ENCODE measurements at regions not wholly inside any gene's neighbourhood (a gene's known extent, or its start where the extent isn't known, plus 50 kb on each side); places are given as distances from the start of the nearest gene placed in this dataset.
"Not testable (repeated sequence)": the region's sequence is repeated elsewhere in the genome, so short reads cannot be mapped to it uniquely, and the experiment has no call there.

- no peak for DNase-seq
Observed at GRCh38 chr3:5035113-5035512, 55.9 kb downstream of the BHLHE40 start.

- no peak for DNase-seq
Observed at GRCh38 chr3:5035692-5036391, 56.6 kb downstream of the BHLHE40 start.

- DNase-seq, result no peak
Observed at GRCh38 chr3:5036392-5036766, 57.1 kb downstream of the BHLHE40 start.

- no peak for DNase-seq
Observed at GRCh38 chr3:5036858-5037257, 57.6 kb downstream of the BHLHE40 start.

GRCh38 chr3:5039585-5039984, 60.3 kb downstream of the BHLHE40 start:
- no peak for DNase-seq

- DNase-seq, result no peak
Observed at GRCh38 chr3:5041315-5041714, 62.1 kb downstream of the BHLHE40 start.

GRCh38 chr3:5045961-5046360, 66.7 kb downstream of the BHLHE40 start:
- DNase-seq, result no peak

- DNase-seq, result no peak
Observed at GRCh38 chr3:5047764-5048419, 68.7 kb downstream of the BHLHE40 start.

- no peak for DNase-seq
Observed at GRCh38 chr3:5051772-5052171, 70.3 kb upstream of the ARL8B start.

GRCh38 chr3:5052247-5052646, 69.8 kb upstream of the ARL8B start:
- DNase-seq, result no peak

- no peak for DNase-seq
Observed at GRCh38 chr3:5053021-5053831, 68.9 kb upstream of the ARL8B start.

- no peak for DNase-seq
Observed at GRCh38 chr3:5054098-5054497, 68.0 kb upstream of the ARL8B start.

- not testable (repeated sequence) for DNase-seq
Observed at GRCh38 chr3:5054579-5054978, 67.5 kb upstream of the ARL8B start.

GRCh38 chr3:5055357-5056110, 66.6 kb upstream of the ARL8B start:
- no peak for DNase-seq

GRCh38 chr3:5056111-5056391, 66.0 kb upstream of the ARL8B start:
- DNase-seq, result no peak

GRCh38 chr3:5057272-5057671, 64.8 kb upstream of the ARL8B start:
- no peak for DNase-seq

- peak; percentile 63 for DNase-seq
Observed at GRCh38 chr3:5057857-5058324, 64.2 kb upstream of the ARL8B start.

GRCh38 chr3:5058471-5058951, 63.6 kb upstream of the ARL8B start:
- no peak for DNase-seq

- DNase-seq, result no peak
Observed at GRCh38 chr3:5059782-5060181, 62.3 kb upstream of the ARL8B start.

- no peak for DNase-seq
Observed at GRCh38 chr3:5061218-5061569, 60.9 kb upstream of the ARL8B start.

- no peak for DNase-seq
Observed at GRCh38 chr3:5063724-5064123, 58.4 kb upstream of the ARL8B start.

- DNase-seq, result no peak
Observed at GRCh38 chr3:5068531-5069050, 53.5 kb upstream of the ARL8B start.

- no peak for DNase-seq
Observed at GRCh38 chr3:5069627-5070026, 52.5 kb upstream of the ARL8B start.
